HUES64 (cell line): ENCODE measurements at regions not wholly inside any gene's neighbourhood (a gene's known extent, or its start where the extent isn't known, plus 50 kb on each side); places are given as distances from the start of the nearest gene placed in this dataset.
"Not testable (repeated sequence)": the region's sequence is repeated elsewhere in the genome, so short reads cannot be mapped to it uniquely, and the experiment has no call there.

Source experiments
- H3K27ac ChIP-seq: 2 replicates; pipeline ENCODE4 v1.7.0; 2013; ENCODE audit warnings: low read depth, low read length, inconsistent platforms
- H3K27me3 ChIP-seq: 2 replicates; pipeline ENCODE4 v1.6.1; 2013; ENCODE audit warnings: mild to moderate bottlenecking, low read length; ENCODE audit not compliant: insufficient read depth
- H3K36me3 ChIP-seq: 2 replicates; pipeline ENCODE4 v1.6.1; 2013; ENCODE audit warnings: mild to moderate bottlenecking, low read length; ENCODE audit not compliant: insufficient read depth
- H3K4me1 ChIP-seq: 2 replicates; pipeline ENCODE4 v1.6.1; 2013; ENCODE audit warnings: mild to moderate bottlenecking, low read length, moderate library complexity; ENCODE audit not compliant: insufficient read depth
- H3K4me3 ChIP-seq: 2 replicates; pipeline ENCODE4 v1.5.1; 2013; ENCODE audit warnings: mild to moderate bottlenecking, low read length, moderate library complexity
- H3K9ac ChIP-seq: 2 replicates; pipeline ENCODE4 v1.6.1; 2013; ENCODE audit warnings: mild to moderate bottlenecking, low read depth, low read length
- H3K9me3 ChIP-seq: 2 replicates; pipeline ENCODE4 v1.6.1; 2013; ENCODE audit warnings: low read depth, low read length; ENCODE audit not compliant: insufficient read depth
- WGBS: fragments of 150-250, 120-280 bp; methylation state at CpG from one replicate; pipeline ENCODE4 v1.1.7; 2013; ENCODE audit warnings: missing lambda C conversion rate; 5-methylcytosine and 5-hydroxymethylcytosine counted together

- not testable (repeated sequence) for H3K4me3 ChIP-seq, H3K9me3 ChIP-seq
- WGBS: 94% methylated on average over 3 of the region's 3 CpGs
Observed at GRCh38 chr19:34871911-34872310, 54.8 kb upstream of the ZNF30 start.

GRCh38 chr19:34867631-34868030 is 59.1 kb upstream of the ZNF30 start:
- Histone ChIP-seq H3K36me3 (no peaks in the 10 kb centered on the region), H3K9me3 (no peaks in the 10 kb centered on the region), H3K27ac (no peak overlapping the region), H3K9ac (no peak overlapping the region), H3K4me1 (peaks cover 5% of the 10 kb centered on the region; the same call in 1 of the 2 replicates), H3K27me3 (no peaks in the 10 kb centered on the region), H3K4me3 (no peak overlapping the region)
- WGBS: 92% methylated on average over 4 of the region's 4 CpGs

More at GRCh38 chr19:34871911-34872310, 54.8 kb upstream of the ZNF30 start:
- H3K27ac ChIP-seq, H3K27me3 ChIP-seq, H3K36me3 ChIP-seq, H3K4me1 ChIP-seq, H3K9ac ChIP-seq: not testable (repeated sequence)

- not testable (repeated sequence) for H3K4me3 ChIP-seq, H3K4me1 ChIP-seq, H3K36me3 ChIP-seq, H3K9ac ChIP-seq, H3K27ac ChIP-seq, H3K9me3 ChIP-seq, H3K27me3 ChIP-seq
- WGBS: 91% methylated on average over 1 of the region's 2 CpGs
Observed at GRCh38 chr19:34865225-34865624, 61.5 kb upstream of the ZNF30 start.

- not testable (repeated sequence) for H3K27me3 ChIP-seq, H3K9me3 ChIP-seq, H3K4me1 ChIP-seq, H3K36me3 ChIP-seq, H3K27ac ChIP-seq
- Histone ChIP-seq H3K4me3 (peak overlapping the region; percentile 60), H3K9ac (peak overlapping the region; percentile 73)
- WGBS: 5% methylated on average over 30 of the region's 34 CpGs
Observed at GRCh38 chr19:34859823-34860736, 66.6 kb upstream of the ZNF30 start.

GRCh38 chr19:34859325-34859724 is 67.4 kb upstream of the ZNF30 start:
- not testable (repeated sequence) for H3K9me3 ChIP-seq, H3K36me3 ChIP-seq, H3K4me1 ChIP-seq, H3K9ac ChIP-seq, H3K27ac ChIP-seq, H3K4me3 ChIP-seq, H3K27me3 ChIP-seq
- WGBS: 89% methylated on average over 2 of the region's 2 CpGs

DNA sequence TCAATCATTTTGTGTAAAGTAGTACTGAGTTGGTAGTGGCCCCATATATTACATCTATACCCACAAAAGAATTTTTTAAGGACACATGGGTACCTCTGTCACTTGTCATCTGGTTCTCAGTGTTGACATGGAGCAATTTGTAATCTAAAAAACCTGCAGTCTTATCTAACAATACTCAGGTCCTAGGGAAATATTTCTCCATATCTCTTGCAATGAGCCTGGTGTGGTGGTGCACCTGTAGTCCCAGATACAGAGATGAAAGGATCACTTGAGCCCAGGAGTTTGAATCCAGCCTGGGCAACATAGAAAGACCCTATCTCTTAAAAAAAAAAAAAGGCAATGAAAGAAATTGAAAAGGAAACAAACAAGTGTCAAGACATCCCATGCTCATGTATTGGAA is 70.7 kb upstream of the ZNF30 start:
- H3K4me1 ChIP-seq: no peaks in the 10 kb centered on the region
- H3K9ac ChIP-seq: no peak overlapping the region
- H3K4me3 ChIP-seq: no peak overlapping the region
- H3K9me3 ChIP-seq: no peaks in the 10 kb centered on the region
- no peaks in the 10 kb centered on the region for H3K27me3 ChIP-seq
- H3K27ac ChIP-seq: no peak overlapping the region
- no peaks in the 10 kb centered on the region for H3K36me3 ChIP-seq

DNA sequence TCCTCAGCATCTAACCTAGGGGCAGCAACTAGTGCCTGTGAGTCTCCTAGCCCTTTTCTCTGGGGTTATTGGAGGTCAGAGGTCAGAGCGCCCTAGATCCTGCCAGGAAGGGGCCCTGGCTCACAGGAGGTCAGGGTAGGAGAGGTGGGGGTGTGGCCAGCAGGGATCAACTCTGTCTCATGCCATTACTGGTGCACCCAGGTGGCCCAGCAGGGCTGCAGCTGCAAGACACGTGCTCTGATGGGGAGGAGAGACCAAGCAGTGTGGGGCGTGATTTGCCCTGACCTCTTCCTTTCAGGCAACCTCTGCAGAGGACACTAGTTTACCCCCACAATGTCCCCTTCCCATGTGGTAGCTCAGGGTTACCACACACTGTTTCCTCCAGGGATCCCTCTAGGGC is 73.3 kb upstream of the ZNF30 start:
- H3K9me3 ChIP-seq: no peaks in the 10 kb centered on the region
- no peak overlapping the region for H3K4me3 ChIP-seq

DNA sequence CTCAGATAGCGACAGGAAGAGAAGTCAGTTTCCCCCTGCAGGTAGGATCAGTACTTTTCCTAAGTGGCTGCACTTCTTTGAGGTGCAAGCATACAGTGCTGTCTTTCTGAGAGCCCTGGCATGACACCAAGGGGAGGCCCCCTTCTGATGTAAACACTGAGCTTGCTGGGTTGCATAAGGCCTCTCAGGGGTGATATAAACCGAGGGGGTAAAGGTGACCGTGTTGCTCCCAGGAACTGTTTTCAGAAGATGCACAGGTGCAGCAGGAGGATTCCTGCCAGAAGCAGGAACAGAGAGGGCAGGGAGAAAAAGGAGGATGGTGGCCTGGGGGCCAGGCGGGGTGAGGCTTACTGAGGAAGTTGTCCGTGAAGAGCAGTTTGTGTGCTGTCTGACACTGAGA is 74.0 kb upstream of the ZNF30 start:
- Histone ChIP-seq H3K27me3 (no peaks in the 10 kb centered on the region), H3K4me3 (no peak overlapping the region), H3K9ac (no peak overlapping the region), H3K4me1 (no peaks in the 10 kb centered on the region), H3K9me3 (no peaks in the 10 kb centered on the region), H3K27ac (no peak overlapping the region), H3K36me3 (no peaks in the 10 kb centered on the region)
- 80% methylated on average over 5 of the region's 5 CpGs for WGBS

More for the DNA sequence above, 73.3 kb upstream of the ZNF30 start:
- H3K4me1 ChIP-seq: no peaks in the 10 kb centered on the region
- H3K27me3 ChIP-seq: no peaks in the 10 kb centered on the region
- no peak overlapping the region for H3K9ac ChIP-seq
- no peak overlapping the region for H3K27ac ChIP-seq
- no peaks in the 10 kb centered on the region for H3K36me3 ChIP-seq
- WGBS: 78% methylated on average over 3 of the region's 3 CpGs

DNA sequence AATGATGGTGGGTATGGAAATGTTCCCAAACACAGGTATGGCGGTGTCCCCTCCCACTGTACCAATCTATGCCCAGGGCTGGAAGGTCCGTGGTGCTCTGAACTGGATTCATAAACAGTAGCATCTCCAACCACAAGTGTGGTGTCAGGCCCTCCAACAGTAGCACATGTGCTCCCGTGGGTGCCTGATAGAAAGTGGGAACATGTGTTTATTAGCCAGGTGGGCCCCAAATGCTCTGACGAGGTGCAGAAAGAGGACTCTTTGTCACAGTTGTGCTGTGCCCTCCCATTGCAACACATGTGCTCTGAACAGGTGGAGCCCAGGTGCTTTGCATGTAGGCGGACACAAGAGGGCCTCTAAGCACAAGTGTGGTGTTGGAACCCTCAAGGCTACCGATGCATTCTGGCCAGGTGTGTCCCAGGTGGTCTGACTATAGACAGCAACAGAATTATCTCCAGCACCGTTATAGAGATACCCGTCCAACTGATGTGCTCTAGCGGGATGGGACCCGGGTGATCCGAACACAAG is 75.4 kb upstream of the ZNF30 start:
- Histone ChIP-seq H3K36me3 (no peaks in the 10 kb centered on the region), H3K9me3 (no peaks in the 10 kb centered on the region), H3K27me3 (no peaks in the 10 kb centered on the region), H3K4me1 (no peaks in the 10 kb centered on the region), H3K4me3 (no peak overlapping the region), H3K27ac (no peak overlapping the region), H3K9ac (no peak overlapping the region)
- WGBS: 88% methylated on average over 11 of the region's 11 CpGs

DNA sequence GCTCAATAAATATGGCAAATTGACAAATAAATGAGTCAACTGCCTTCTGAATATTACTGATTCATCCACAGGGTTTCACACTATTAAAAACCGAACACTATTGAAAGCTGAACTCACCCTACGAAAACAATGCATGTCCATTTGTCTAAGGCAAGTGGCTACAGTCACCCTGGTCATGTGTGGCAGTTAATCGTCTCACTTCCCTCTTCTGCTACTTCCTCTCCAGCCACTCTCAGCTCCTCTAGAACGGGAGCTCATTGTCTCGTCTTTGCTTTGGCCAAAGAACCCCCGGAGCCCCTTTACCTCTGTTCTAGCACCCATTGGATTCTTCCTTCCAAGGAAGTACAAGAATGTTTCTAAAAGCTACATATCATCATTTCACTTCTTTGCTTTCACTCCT is 74.4 kb upstream of the ZNF599 start:
- WGBS: 91% methylated on average over 6 of the region's 6 CpGs
- Histone ChIP-seq H3K27ac (no peak overlapping the region), H3K4me1 (no peaks in the 10 kb centered on the region), H3K36me3 (no peaks in the 10 kb centered on the region), H3K9me3 (no peaks in the 10 kb centered on the region), H3K4me3 (no peak overlapping the region), H3K27me3 (no peaks in the 10 kb centered on the region), H3K9ac (no peak overlapping the region)

DNA sequence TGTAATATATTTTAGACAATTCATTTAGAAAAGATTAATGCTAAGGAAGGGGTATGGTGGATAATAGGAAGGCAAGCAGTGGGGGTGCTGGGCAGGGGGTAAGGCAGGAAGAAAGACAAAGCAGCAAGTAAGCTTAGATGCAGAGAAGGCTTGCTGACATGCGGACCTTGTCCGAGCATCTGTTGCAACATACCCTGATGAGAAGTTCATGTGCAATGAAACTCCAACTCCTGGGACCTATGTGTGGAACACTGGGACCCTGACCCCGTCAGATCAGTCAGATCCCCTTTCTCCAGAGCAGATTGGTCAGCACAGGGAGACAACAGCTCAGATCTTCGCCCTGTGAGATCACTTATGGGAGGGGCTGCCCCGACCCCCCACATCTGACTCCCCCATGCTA is 71.3 kb upstream of the ZNF599 start:
- Histone ChIP-seq H3K9ac (no peak overlapping the region), H3K27me3 (peaks cover 8% of the 10 kb centered on the region), H3K27ac (no peak overlapping the region), H3K4me3 (no peak overlapping the region), H3K36me3 (no peaks in the 10 kb centered on the region), H3K9me3 (no peaks in the 10 kb centered on the region), H3K4me1 (no peaks in the 10 kb centered on the region)
- 80% methylated on average over 5 of the region's 5 CpGs for WGBS
